OCI-LY3 (cell line): ENCODE measurements at regions not wholly inside any gene's neighbourhood (a gene's known extent, or its start where the extent isn't known, plus 50 kb on each side); places are given as distances from the start of the nearest gene placed in this dataset.

ENCODE experiments used
- EZH2phosphoT487 ChIP-seq: fragments of 200-600 bp; shearing (Covaris generic); IDR thresholded peaks from 2 replicates; pipeline ENCODE4 v1.6.1; 2018; ENCODE audit warnings: antibody characterized with exemption, mixed run types, low read depth
- TF ChIP-seq, protein P1 (sequence below): fragments of 200-600, 300-600 bp; sonication (generic); IDR thresholded peaks from 2 replicates; pipeline ENCODE4 v1.5.1; 2014; ENCODE audit warnings: antibody characterized with exemption, low read length, low read depth

DNA sequence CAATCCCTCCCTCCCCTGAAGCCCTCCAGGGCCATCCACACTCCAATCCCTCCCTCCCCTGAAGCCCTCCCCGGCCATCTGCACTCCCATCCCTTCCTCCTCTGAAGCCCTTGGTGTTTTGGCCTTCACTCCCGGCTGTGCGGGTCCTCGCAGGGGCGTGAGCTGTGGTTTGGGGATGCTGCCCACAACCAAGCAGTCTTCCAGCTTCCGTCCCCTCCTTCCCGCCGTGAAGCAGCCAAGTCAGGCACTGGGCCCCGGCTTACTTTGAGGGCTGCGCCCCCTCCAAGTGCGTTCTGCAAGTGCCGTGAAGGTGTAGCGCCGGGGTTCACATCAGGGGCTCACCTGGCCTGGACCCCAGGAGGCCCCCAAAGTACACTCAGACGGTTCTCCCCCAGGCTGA lies 335.9 kb downstream of the BRD1 start:
- TF ChIP-seq, protein P1, sequence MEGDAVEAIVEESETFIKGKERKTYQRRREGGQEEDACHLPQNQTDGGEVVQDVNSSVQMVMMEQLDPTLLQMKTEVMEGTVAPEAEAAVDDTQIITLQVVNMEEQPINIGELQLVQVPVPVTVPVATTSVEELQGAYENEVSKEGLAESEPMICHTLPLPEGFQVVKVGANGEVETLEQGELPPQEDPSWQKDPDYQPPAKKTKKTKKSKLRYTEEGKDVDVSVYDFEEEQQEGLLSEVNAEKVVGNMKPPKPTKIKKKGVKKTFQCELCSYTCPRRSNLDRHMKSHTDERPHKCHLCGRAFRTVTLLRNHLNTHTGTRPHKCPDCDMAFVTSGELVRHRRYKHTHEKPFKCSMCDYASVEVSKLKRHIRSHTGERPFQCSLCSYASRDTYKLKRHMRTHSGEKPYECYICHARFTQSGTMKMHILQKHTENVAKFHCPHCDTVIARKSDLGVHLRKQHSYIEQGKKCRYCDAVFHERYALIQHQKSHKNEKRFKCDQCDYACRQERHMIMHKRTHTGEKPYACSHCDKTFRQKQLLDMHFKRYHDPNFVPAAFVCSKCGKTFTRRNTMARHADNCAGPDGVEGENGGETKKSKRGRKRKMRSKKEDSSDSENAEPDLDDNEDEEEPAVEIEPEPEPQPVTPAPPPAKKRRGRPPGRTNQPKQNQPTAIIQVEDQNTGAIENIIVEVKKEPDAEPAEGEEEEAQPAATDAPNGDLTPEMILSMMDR, result no peak
- no peak for TF ChIP-seq EZH2phosphoT487
